ENCODE measurements at regions not wholly inside any gene's neighbourhood (a gene's known extent, or its start where the extent isn't known, plus 50 kb on each side); places are given as distances from the start of the nearest gene placed in this dataset.

GRCh38 chr6:68042339-68043121 is 592.6 kb upstream of the ADGRB3 start:
- TF ChIP-seq CTCF (IDR thresholded peaks at IDR 0.05; ENCODE audit: insufficient read depth, low read length, missing control alignments) = no peak

GRCh38 chr6:68040780-68041179 is 594.3 kb upstream of the ADGRB3 start:
- CTCF ChIA-PET = no interaction called here
- TF ChIP-seq CTCF (IDR thresholded peaks at IDR 0.05; ENCODE audit: insufficient read depth, low read length, missing control alignments) = no peak
- POLR2A ChIA-PET = no interaction called here
- no peak for DNase-seq (ENCODE audit: low read depth, low spot score)
- H3K4me3 ChIP-seq (ENCODE audit: low read depth, low read length) = no peak overlapping the region

More at GRCh38 chr6:68042339-68043121, 592.6 kb upstream of the ADGRB3 start:
- DNase-seq (ENCODE audit: low read depth, low spot score) = no peak
- POLR2A ChIA-PET = no interaction called here
- no peak overlapping the region for H3K4me3 ChIP-seq (ENCODE audit: low read depth, low read length)
- CTCF ChIA-PET = no interaction called here

GRCh38 chr6:68040312-68040778 is 594.7 kb upstream of the ADGRB3 start:
- no peak for DNase-seq (ENCODE audit: low read depth, low spot score)
- CTCF ChIA-PET = no interaction called here
- no peak overlapping the region for H3K4me3 ChIP-seq (ENCODE audit: low read depth, low read length)
- POLR2A ChIA-PET = no interaction called here
- no peak for TF ChIP-seq CTCF (IDR thresholded peaks at IDR 0.05; ENCODE audit: insufficient read depth, low read length, missing control alignments)

- ChIA-PET CTCF (no interaction called here), POLR2A (no interaction called here)
- H3K4me3 ChIP-seq (ENCODE audit: low read depth, low read length) = no peak overlapping the region
- no peak for TF ChIP-seq CTCF (IDR thresholded peaks at IDR 0.05; ENCODE audit: insufficient read depth, low read length, missing control alignments)
- DNase-seq (ENCODE audit: low read depth, low spot score) = no peak
Observed at GRCh38 chr6:68039641-68040311, 595.3 kb upstream of the ADGRB3 start.

- no peak for DNase-seq (ENCODE audit: low read depth, low spot score)
- CTCF ChIA-PET = no interaction called here
- no peak overlapping the region for H3K4me3 ChIP-seq (ENCODE audit: low read depth, low read length)
- POLR2A ChIA-PET = no interaction called here
- no peak for TF ChIP-seq CTCF (IDR thresholded peaks at IDR 0.05; ENCODE audit: insufficient read depth, low read length, missing control alignments)
Observed at GRCh38 chr6:68038815-68039408, 596.2 kb upstream of the ADGRB3 start.

- POLR2A ChIA-PET = no interaction called here
- CTCF ChIA-PET = no interaction called here
- no peak for DNase-seq (ENCODE audit: low read depth, low spot score)
- no peak for TF ChIP-seq CTCF (IDR thresholded peaks at IDR 0.05; ENCODE audit: insufficient read depth, low read length, missing control alignments)
- no peak overlapping the region for H3K4me3 ChIP-seq (ENCODE audit: low read depth, low read length)
Observed at GRCh38 chr6:68032217-68032616, 602.9 kb upstream of the ADGRB3 start.

All from AG04449 (cell line).